H1 (cell line): ENCODE measurements at regions not wholly inside any gene's neighbourhood (a gene's known extent, or its start where the extent isn't known, plus 50 kb on each side); places are given as distances from the start of the nearest gene placed in this dataset.

ENCODE experiments used
- CTCF ChIA-PET: fragments of 300-600 bp; sonication (Branson Sonifier 250); formaldehyde crosslinking; loops from one replicate; lab custom pipeline; 2021; ENCODE audit not compliant: partially characterized antibody; lab: Charles Lee
- POLR2A ChIA-PET: fragments of 300-600 bp; sonication (Branson Sonifier 250); formaldehyde crosslinking; loops from one replicate; lab custom pipeline; 2021; ENCODE audit warnings: inconsistent platforms; ENCODE audit not compliant: partially characterized antibody; lab: Charles Lee
- DNase-seq, 2 experiments: peaks; one replicate each; pipeline versions ENCODE4 v3.0.0 to v3.0.0-alpha.2; 2010 to 2022; ENCODE audit warnings: low spot score in 2 of 2, low read depth in 1 of 2, mixed read lengths in 1 of 2
- FAIRE-seq: peaks from 2 replicates; lab custom pipeline; 2011; peaks lifted over from hg19 to GRCh38; lab: Jason Lieb, UNC
- H2AFZ ChIP-seq: 2 replicates; pipeline ENCODE4 v1.8.1; 2012; ENCODE audit warnings: low read length, inconsistent platforms
- H2AK5ac ChIP-seq: 2 replicates; pipeline ENCODE4 v1.6.1; 2013; ENCODE audit warnings: low read depth, low read length
- H2BK120ac ChIP-seq: replicated peaks from 2 replicates; pipeline ENCODE3; 2013; ENCODE audit warnings: low read depth, low read length, inconsistent platforms
- H2BK12ac ChIP-seq: 2 replicates; pipeline ENCODE4 v1.6.1; 2013; ENCODE audit warnings: low read depth, low read length
- H2BK15ac ChIP-seq: 2 replicates; pipeline ENCODE4 v1.6.1; 2013; ENCODE audit warnings: low read length
- H2BK20ac ChIP-seq: 2 replicates; pipeline ENCODE4 v1.6.1; 2013; ENCODE audit warnings: low read length
- H2BK5ac ChIP-seq: 2 replicates; pipeline ENCODE4 v1.6.1; 2013; ENCODE audit warnings: low read depth, low read length
- H3K14ac ChIP-seq: 2 replicates; pipeline ENCODE4 v1.6.1; 2013; ENCODE audit warnings: inconsistent platforms; ENCODE audit not compliant: insufficient read length
- H3K18ac ChIP-seq: 2 replicates; pipeline ENCODE4 v1.6.1; 2013; ENCODE audit warnings: low read length; ENCODE audit errors: extremely low read depth
- H3K23ac ChIP-seq: 2 replicates; pipeline ENCODE4 v1.6.1; 2013; ENCODE audit warnings: inconsistent platforms; ENCODE audit not compliant: insufficient read length
- H3K23me2 ChIP-seq: 2 replicates; pipeline ENCODE4 v1.6.1; 2013; ENCODE audit warnings: low read depth, low read length
- H3K27ac ChIP-seq: 2 replicates; pipeline ENCODE4 v1.6.1; 2011; ENCODE audit warnings: low read depth, low read length, inconsistent platforms
- H3K27me3 ChIP-seq, 4 experiments: replicated peaks in 1 of 4; 1 replicate in 1 of 4; 2 replicates in 3 of 4; pipeline versions ENCODE4 v1.6.1 to v1.8.1; 2011 to 2013; ENCODE audit warnings: low read length in 3 of 4, mild to moderate bottlenecking in 3 of 4, inconsistent platforms in 2 of 4, mixed read lengths in 2 of 4, moderate library complexity in 1 of 4; ENCODE audit not compliant: control insufficient read depth in 3 of 4, insufficient read depth in 3 of 4; ENCODE audit errors: extremely low read depth in 1 of 4
- H3K36me3 ChIP-seq, 4 experiments: 2 replicates each; pipeline versions ENCODE4 v1.6.1 to v1.8.1; 2011 to 2013; ENCODE audit warnings: mild to moderate bottlenecking in 4 of 4, low read length in 3 of 4, moderate library complexity in 2 of 4, control low read depth in 1 of 4, inconsistent platforms in 1 of 4; ENCODE audit not compliant: insufficient read depth in 4 of 4, control insufficient read depth in 2 of 4
- H3K4ac ChIP-seq: replicated peaks from 2 replicates; pipeline ENCODE3; 2013; ENCODE audit warnings: low read length, low read depth, mixed read lengths, inconsistent platforms; ENCODE audit not compliant: insufficient read length
- H3K4me1 ChIP-seq, 4 experiments: replicated peaks in 1 of 4; 1 replicate in 1 of 4; 2 replicates in 3 of 4; pipeline versions ENCODE4 v1.6.1 to v1.8.1; 2011 to 2013; ENCODE audit warnings: low read length in 3 of 4, inconsistent platforms in 2 of 4, mixed read lengths in 1 of 4; ENCODE audit not compliant: insufficient read depth in 4 of 4, control insufficient read depth in 3 of 4
- H3K4me2 ChIP-seq, 2 experiments: 2 replicates each; pipeline versions ENCODE4 v1.6.1 to v1.8.1; 2011 to 2013; ENCODE audit warnings: low read depth in 2 of 2, low read length in 2 of 2, control low read depth in 1 of 2, inconsistent platforms in 1 of 2, mild to moderate bottlenecking in 1 of 2; ENCODE audit not compliant: insufficient read depth in 1 of 2
- H3K4me3 ChIP-seq, 4 experiments: fragments of 200-600, 300-600 bp in 1 of 4; sonication (generic), shearing (Covaris generic), sonication (Bioruptor Twin) in 1 of 4; 2 replicates each; pipeline versions ENCODE4 v1.5.1 to v1.8.1; 2011 to 2016; ENCODE audit warnings: low read length in 4 of 4, low read depth in 3 of 4, control low read depth in 2 of 4, inconsistent platforms in 2 of 4, mild to moderate bottlenecking in 2 of 4, mixed read lengths in 1 of 4, moderate library complexity in 1 of 4; ENCODE audit not compliant: insufficient read depth in 2 of 4; ENCODE audit errors: extremely low read depth in 1 of 4
- H3K56ac ChIP-seq: replicated peaks from 2 replicates; pipeline ENCODE3; 2013; ENCODE audit warnings: low read depth, mild to moderate bottlenecking, mixed read lengths, low read length, inconsistent platforms; ENCODE audit not compliant: insufficient read length
- H3K79me1 ChIP-seq: 2 replicates; pipeline ENCODE4 v1.6.1; 2013; ENCODE audit warnings: low read depth, low read length, control low read depth
- H3K79me2 ChIP-seq, 2 experiments: 2 replicates each; pipeline versions ENCODE4 v1.6.1 to v1.8.1; 2012 to 2013; ENCODE audit warnings: low read length in 2 of 2, mild to moderate bottlenecking in 2 of 2, inconsistent platforms in 1 of 2; ENCODE audit not compliant: insufficient read depth in 2 of 2, control insufficient read depth in 1 of 2
- H3K9ac ChIP-seq, 4 experiments: replicated peaks in 1 of 4; 1 replicate in 1 of 4; 2 replicates in 3 of 4; pipeline versions ENCODE4 v1.6.1 to v1.8.1; 2011 to 2013; ENCODE audit warnings: low read depth in 3 of 4, low read length in 3 of 4, control low read depth in 2 of 4, mild to moderate bottlenecking in 2 of 4, moderate library complexity in 2 of 4, inconsistent platforms in 1 of 4; ENCODE audit errors: extremely low read depth in 1 of 4
- H3K9me3 ChIP-seq, 2 experiments: 2 replicates each; pipeline versions ENCODE4 v1.6.1 to v1.8.1; 2012 to 2013; ENCODE audit warnings: mild to moderate bottlenecking in 2 of 2, moderate library complexity in 2 of 2, control low read depth in 1 of 2, inconsistent platforms in 1 of 2, low read depth in 1 of 2, low read length in 1 of 2, mixed read lengths in 1 of 2; ENCODE audit not compliant: insufficient read depth in 2 of 2
- H4K20me1 ChIP-seq, 2 experiments: replicated peaks in 1 of 2; 2 replicates each; pipeline versions ENCODE3 to v1.8.1; 2011 to 2013; ENCODE audit warnings: inconsistent platforms in 2 of 2, low read length in 2 of 2, mild to moderate bottlenecking in 1 of 2; ENCODE audit not compliant: insufficient read depth in 2 of 2, control insufficient read depth in 1 of 2
- H4K5ac ChIP-seq: 2 replicates; pipeline ENCODE4 v1.6.1; 2013; ENCODE audit warnings: low read length, low read depth, mixed read lengths, inconsistent platforms; ENCODE audit not compliant: insufficient read length
- H4K8ac ChIP-seq: 2 replicates; pipeline ENCODE4 v1.8.0; 2013; ENCODE audit warnings: mild to moderate bottlenecking, moderate library complexity, low read length, inconsistent platforms; ENCODE audit not compliant: insufficient read depth; ENCODE audit errors: extremely low read depth
- H4K91ac ChIP-seq: replicated peaks from 2 replicates; pipeline ENCODE3; 2013; ENCODE audit warnings: low read length, mixed read lengths, inconsistent platforms; ENCODE audit not compliant: insufficient read length
- CBX8 ChIP-seq: fragments of 300-800, 300-1000 bp; sonication (generic); IDR thresholded peaks from 2 replicates; pipeline ENCODE4 v1.7.1; 2016; ENCODE audit warnings: low read depth, low read length, borderline replicate concordance
- CTCF ChIP-seq, 3 experiments: IDR thresholded peaks; 1 replicate in 2 of 3; 2 replicates in 1 of 3; pipeline versions ENCODE4 v1.5.1 to v1.6.1; 2011; ENCODE audit warnings: low read length in 3 of 3, mild to moderate bottlenecking in 3 of 3, inconsistent platforms in 2 of 3, low read depth in 1 of 3, moderate library complexity in 1 of 3; ENCODE audit not compliant: insufficient read depth in 1 of 3; ENCODE audit errors: control extremely low read depth in 1 of 3
- FOSL1 ChIP-seq: IDR thresholded peaks from 2 replicates; pipeline ENCODE4 v1.6.1; 2011; ENCODE audit warnings: mild to moderate bottlenecking, low read depth, low read length, moderate library complexity; ENCODE audit not compliant: insufficient read depth
- HDAC6 ChIP-seq: IDR thresholded peaks from one replicate; pipeline ENCODE4 v1.7.1; 2012; ENCODE audit warnings: low read depth, mild to moderate bottlenecking, inconsistent platforms, low read length, moderate library complexity
- KDM4A ChIP-seq: IDR thresholded peaks from one replicate; pipeline ENCODE4 v1.7.1; 2012; ENCODE audit warnings: low read depth, mild to moderate bottlenecking, moderate library complexity, low read length, inconsistent platforms; ENCODE audit not compliant: severe bottlenecking
- POLR2A ChIP-seq, 2 experiments: IDR thresholded peaks; 1 replicate in 1 of 2; 2 replicates in 1 of 2; pipeline ENCODE4 v1.6.1; 2011; ENCODE audit warnings: low read depth in 2 of 2, low read length in 2 of 2, mild to moderate bottlenecking in 2 of 2; ENCODE audit errors: control extremely low read depth in 1 of 2
- POLR2AphosphoS5 ChIP-seq: IDR thresholded peaks from 2 replicates; pipeline ENCODE4 v1.6.1; 2011; ENCODE audit warnings: low read depth, low read length
- RAD21 ChIP-seq, 2 experiments: IDR thresholded peaks in 1 of 2; conservative IDR thresholded peaks in 1 of 2; 2 replicates each; pipeline ENCODE4 v1.6.1; 2011; ENCODE audit warnings: low read depth in 2 of 2, low read length in 2 of 2, improper control_type of control experiment in 1 of 2, inconsistent platforms in 1 of 2, mild to moderate bottlenecking in 1 of 2, moderate library complexity in 1 of 2
- RFX5 ChIP-seq: IDR thresholded peaks from 2 replicates; pipeline ENCODE4 v1.6.1; 2011; ENCODE audit warnings: low read depth, low read length, improper control_type of control experiment, borderline replicate concordance
- SIRT6 ChIP-seq: IDR thresholded peaks from one replicate; pipeline ENCODE4 v1.7.1; 2012; ENCODE audit warnings: low read length, inconsistent platforms
- SUZ12 ChIP-seq: fragments of 200-600 bp; sonication (generic); IDR thresholded peaks from 2 replicates; pipeline ENCODE4 v1.6.1; 2012; ENCODE audit warnings: mild to moderate bottlenecking, inconsistent platforms, low read length, moderate library complexity, mixed read lengths
- YY1 ChIP-seq: IDR thresholded peaks from 2 replicates; pipeline ENCODE4 v1.6.1; 2011; ENCODE audit warnings: low read depth, mild to moderate bottlenecking, low read length
- WGBS, 2 experiments: shearing (Covaris generic) in 1 of 2; methylation state at CpG; one replicate each; pipeline versions ENCODE4 v1.1.6 to v1.1.7; 2013 to 2015; ENCODE audit warnings: low lambda C conversion rate in 2 of 2, mixed read lengths in 2 of 2, inconsistent platforms in 1 of 2, low coverage in 1 of 2, missing lambda C conversion rate in 1 of 2; ENCODE audit not compliant: insufficient replicate concordance in 2 of 2, insufficient coverage in 1 of 2, insufficient read length in 1 of 2; ENCODE audit errors: extremely low coverage in 1 of 2, missing lambda C conversion rate in 1 of 2; 5-methylcytosine and 5-hydroxymethylcytosine counted together

GRCh38 chr2:7566382-7566881 lies 649.2 kb downstream of the RNF144A start:
- no peak overlapping the region for H2AFZ ChIP-seq
- no peak overlapping the region for H3K27ac ChIP-seq
- no peak overlapping the region for H3K9ac ChIP-seq
- H3K14ac ChIP-seq: no peak overlapping the region
- CTCF ChIA-PET: no interaction called here
- H3K4me2 ChIP-seq: no peak overlapping the region
- FAIRE-seq (no peak), DNase-seq (no peak)
- no peaks in the 10 kb centered on the region for H3K79me1 ChIP-seq
- no peak overlapping the region for H4K91ac ChIP-seq
- H2BK20ac ChIP-seq: no peak overlapping the region
- H2AK5ac ChIP-seq: no peak overlapping the region
- no peak overlapping the region for H3K4ac ChIP-seq
- no peak overlapping the region for H3K56ac ChIP-seq
- no peak overlapping the region for H2BK12ac ChIP-seq
- H3K9me3 ChIP-seq: no peaks in the 10 kb centered on the region; a peak in 1 of 4 replicates
- H3K23ac ChIP-seq: no peak overlapping the region
- H3K23me2 ChIP-seq: no peaks in the 10 kb centered on the region
- POLR2A ChIA-PET: no interaction called here
- H3K36me3 ChIP-seq: no peaks in the 10 kb centered on the region
- no peaks in the 10 kb centered on the region for H4K20me1 ChIP-seq
- no peaks in the 10 kb centered on the region for H3K4me1 ChIP-seq
- no peak overlapping the region for H2BK120ac ChIP-seq
- 98% methylated on average over 6 of the region's 6 CpGs; no CpG with 5 or more reads in 1 of the 2 experiments for WGBS, 2 experiments
- H3K27me3 ChIP-seq: no peaks in the 10 kb centered on the region
- H3K4me3 ChIP-seq: no peak overlapping the region
- no peak overlapping the region for H4K8ac ChIP-seq
- no peak overlapping the region for H2BK5ac ChIP-seq
- H3K79me2 ChIP-seq: no peaks in the 10 kb centered on the region
- H2BK15ac ChIP-seq: no peak overlapping the region
- H3K18ac ChIP-seq: no peak overlapping the region
- no peak overlapping the region for H4K5ac ChIP-seq
- TF ChIP-seq YY1 (no peak), CBX8 (no peak), SIRT6 (no peak), HDAC6 (no peak), KDM4A (no peak), RFX5 (no peak), RAD21 (IDR thresholded peaks at IDR 0.05 in 1 of 2, conservative IDR thresholded peaks at IDR 0.05 in 1 of 2; ENCODE audit: low read depth in 2 of 2, low read length in 2 of 2) (no peak), POLR2AphosphoS5 (no peak), POLR2A (IDR thresholded peaks at IDR 0.05; ENCODE audit: control extremely low read depth in 1 of 2, low read depth in 2 of 2, low read length in 2 of 2) (no peak), SUZ12 (no peak), FOSL1 (no peak), CTCF (IDR thresholded peaks at IDR 0.05; ENCODE audit: control extremely low read depth in 1 of 3, insufficient read depth in 1 of 3, low read depth in 1 of 3, low read length in 3 of 3) (no peak)
